GM18867 (cell line): ENCODE measurements at regions not wholly inside any gene's neighbourhood (a gene's known extent, or its start where the extent isn't known, plus 50 kb on each side); places are given as distances from the start of the nearest gene placed in this dataset.
"Not testable (repeated sequence)": the region's sequence is repeated elsewhere in the genome, so short reads cannot be mapped to it uniquely, and the experiment has no call there.

Source experiments
- ATAC-seq: cut with Tn5 transposase; IDR thresholded peaks from one replicate; pipeline ENCODE4 v1.9.1; 2021; ENCODE audit warnings: mild to moderate bottlenecking, moderate library complexity; ENCODE audit not compliant: unreplicated experiment

DNA sequence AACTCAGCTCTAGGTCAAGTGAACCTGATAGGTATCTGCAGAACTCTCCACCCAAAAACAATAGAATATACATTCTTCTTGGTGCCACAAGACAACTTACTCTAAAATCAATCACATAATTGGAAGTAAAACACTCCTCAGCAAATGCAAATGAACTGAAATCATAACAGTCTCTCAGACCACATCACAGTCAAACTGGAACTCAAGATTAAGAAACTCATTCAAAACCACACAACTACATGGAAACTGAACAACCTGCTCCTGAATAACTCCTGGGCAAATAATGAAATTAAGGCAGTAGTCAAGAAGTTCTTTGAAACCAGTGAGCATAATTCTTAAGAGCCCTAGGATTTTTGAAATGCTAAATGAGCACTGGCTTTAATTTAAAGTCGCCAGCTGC is 125.4 kb upstream of the PDE4D start:
- ATAC-seq: not testable (repeated sequence)

DNA sequence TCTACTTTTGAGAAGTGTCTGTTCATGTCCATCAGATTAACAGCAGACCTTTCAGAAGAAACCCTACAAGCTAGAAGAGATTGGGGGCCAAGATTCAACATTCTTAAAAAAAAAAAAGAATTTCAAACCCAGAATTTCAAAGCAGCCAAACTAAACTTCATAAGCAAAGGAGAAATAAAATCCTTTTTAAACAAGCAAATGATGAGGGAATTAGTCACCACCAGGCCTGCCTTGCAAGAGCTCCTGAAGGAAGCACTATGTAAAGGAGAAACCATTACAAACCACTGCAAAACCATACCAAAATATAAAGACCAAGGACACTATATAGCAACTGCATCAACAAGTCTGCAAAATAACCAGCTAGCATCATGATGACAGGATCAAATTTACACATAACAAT is 124.6 kb upstream of the PDE4D start:
- ATAC-seq: no peak

DNA sequence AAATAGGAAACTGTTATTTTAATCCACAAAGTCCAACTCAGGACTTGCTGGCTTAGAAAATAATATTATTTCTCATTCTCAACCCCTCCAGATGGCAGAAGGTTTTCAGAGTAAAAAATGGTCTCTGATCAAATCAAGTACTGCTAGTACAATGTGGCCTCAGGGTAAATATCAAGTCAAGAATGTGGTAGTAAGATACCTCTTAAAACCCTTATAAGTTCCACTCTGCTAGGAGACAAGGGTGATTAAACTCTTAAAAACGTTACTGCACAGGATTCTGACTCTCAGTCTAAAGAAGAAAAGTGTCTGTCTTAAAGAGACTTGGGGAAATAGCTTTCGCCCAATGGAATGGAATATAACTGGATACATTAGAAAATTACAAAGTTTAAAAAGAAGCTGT is 120.8 kb upstream of the PDE4D start:
- no peak for ATAC-seq

DNA sequence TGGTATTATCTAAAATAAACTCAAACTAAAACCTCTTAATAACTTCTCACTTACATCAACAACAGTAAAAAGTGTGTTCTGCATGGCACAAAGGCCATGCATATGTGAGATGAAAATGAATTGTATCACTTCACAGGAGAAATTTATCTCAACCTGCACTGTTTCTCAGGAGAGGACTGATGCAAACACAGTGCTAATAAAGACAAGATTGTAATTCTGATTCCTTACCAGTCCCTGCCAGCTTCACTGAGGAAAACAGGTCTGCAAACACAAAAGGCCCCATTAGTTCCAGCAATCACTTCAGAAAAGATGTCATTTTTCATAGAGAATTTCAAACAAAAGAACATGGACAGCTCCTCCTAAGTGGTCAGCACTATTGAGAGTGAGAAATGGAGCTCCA is 117.3 kb upstream of the PDE4D start:
- ATAC-seq: no peak

DNA sequence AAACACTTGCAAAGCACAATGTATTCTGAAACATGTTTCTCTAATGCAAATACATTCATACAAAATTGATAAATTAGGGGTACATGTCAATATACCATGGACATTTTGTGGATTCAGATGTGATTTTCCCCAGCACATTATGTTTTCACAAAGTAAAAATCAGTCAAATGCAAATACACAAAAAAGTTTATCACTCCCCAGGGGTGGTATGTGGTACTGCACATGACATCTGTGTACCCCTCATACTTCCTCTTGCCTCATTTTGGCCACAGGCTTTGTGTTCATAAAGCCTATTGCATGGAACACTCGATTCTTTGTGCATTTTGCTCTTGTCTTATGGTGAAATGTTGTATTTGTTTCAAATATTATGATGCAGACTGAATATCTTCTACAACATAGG is 116.8 kb upstream of the PDE4D start:
- no peak for ATAC-seq

DNA sequence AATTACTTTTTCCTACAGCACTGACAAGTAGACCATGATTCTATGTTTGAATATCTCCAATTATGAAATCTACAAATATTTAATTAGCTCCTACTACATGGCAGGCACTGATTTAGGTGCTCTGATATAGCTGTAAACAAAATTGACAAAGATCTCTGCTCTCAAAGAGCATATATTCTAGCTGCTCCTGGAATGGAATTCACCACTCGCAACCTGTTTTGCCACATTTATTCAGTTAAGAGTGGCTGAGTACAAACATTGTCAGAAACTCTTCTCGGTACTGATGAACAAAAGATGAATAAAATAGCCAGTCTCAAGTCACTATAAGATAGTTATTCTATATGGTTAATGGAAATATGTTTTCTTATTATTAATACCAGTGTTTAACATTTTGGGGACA is 114.2 kb upstream of the PDE4D start:
- ATAC-seq: no peak

DNA sequence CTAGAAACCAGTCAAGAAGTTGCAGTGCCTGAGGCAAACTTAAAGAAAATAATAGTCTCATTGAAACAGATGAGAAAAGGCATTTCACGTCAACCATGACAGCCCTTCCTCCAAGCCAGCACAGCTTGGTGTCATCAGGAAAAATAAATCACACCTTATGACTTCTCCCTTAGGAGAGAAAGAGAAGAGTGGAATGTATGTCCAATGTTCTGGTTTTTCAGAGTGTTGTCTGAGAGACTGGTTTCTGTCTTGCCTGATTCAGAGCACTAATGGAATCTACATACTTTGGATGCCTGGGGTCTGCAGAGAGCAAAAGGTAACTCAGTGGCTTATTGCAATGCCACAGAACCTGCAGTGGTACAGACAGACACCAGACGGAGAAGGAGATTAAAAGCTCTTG is 105.5 kb upstream of the PDE4D start:
- no peak for ATAC-seq

DNA sequence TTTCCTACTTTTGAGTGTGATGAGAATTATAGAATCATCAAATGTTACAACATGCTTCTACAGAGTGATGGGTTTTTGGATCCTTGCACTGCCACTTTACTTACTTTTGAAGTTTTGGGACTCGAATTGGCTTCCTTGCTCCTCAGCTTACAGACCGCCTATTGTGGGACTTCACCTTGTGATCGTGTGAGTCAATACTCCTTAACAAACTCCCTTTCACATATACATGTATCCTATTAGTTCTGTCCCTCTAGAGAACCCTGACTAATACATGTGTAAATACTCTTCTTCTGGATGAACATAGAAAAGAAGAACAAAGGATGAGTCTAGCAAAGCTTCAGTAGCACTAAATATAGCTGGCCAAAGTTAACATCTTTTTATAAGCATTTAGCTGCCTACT is 98.7 kb upstream of the PDE4D start:
- no peak for ATAC-seq

DNA sequence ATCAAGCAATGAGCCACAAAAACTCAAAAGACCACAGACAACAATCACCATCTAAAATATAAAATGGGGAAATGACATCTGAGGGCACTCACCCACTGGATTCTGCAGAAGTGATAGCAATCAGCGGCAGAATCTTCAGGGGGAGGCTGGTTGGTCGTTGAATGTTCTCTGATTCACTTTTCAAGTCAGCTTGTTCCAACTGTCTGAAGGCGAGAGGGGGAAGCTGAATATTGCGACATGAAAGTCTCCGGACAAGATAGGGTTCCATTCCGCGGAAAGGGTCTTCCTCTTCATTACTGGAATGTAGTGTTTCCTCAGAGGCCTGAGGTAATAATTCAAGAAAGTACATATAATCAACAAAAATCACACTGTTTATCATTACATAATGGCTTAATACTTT is 94.9 kb upstream of the PDE4D start:
- no peak for ATAC-seq

DNA sequence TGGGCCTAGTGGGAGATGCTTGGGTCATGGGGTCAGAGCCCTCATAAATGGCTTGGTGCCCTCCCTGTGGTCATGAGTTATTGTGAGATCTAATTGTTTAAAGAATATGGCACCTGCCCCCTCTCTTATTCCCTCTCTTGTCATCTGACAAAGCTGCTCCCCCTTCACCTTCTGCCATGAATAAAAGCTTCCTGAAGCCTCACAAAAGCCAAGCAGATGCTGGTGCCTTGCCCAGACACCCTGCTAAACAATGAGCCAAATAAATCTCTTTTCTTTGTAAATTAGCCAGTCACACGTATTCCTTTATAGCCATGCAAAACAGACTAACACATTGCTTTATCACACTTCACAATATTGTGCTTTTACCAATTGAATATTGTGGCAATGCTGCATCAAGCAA is 82.8 kb upstream of the PDE4D start:
- ATAC-seq: no peak

DNA sequence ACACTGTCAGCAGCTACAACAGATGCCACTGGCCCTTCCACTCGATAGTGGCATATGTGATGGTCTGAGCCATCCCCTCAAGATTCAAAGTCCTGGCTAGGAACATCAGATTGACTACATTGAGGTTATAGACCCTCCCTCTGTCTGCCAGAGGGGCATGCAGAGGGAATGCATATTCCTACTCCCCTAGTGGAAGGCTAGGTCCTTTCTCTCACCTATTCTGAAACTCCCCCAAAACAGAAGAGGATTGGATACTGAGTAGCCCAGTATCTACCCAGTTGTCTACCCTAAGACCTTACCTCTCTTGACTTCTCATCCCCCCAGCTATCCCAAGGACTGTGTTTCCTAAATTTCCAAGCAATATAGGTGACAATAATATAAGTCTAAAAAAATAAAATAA is 78.5 kb upstream of the PDE4D start:
- ATAC-seq: no peak

DNA sequence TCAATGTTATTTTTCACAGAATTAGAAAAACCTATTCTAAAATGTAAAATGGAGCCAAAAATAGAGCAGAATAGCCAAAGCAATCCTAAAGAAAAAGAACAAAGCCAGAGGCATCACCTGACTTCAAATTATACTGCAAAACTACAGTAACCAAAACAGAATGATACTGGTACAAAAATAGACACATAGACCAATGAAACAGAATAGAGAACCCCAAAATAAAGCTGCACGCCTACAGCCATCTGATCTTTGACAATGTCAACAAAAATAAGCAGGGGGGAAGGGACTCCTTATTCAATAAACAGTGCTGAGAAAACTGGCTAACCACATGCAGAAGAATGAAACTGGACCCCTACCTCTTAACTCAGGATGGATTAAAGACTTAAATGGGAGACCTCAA is 65.8 kb upstream of the PDE4D start:
- no peak for ATAC-seq

DNA sequence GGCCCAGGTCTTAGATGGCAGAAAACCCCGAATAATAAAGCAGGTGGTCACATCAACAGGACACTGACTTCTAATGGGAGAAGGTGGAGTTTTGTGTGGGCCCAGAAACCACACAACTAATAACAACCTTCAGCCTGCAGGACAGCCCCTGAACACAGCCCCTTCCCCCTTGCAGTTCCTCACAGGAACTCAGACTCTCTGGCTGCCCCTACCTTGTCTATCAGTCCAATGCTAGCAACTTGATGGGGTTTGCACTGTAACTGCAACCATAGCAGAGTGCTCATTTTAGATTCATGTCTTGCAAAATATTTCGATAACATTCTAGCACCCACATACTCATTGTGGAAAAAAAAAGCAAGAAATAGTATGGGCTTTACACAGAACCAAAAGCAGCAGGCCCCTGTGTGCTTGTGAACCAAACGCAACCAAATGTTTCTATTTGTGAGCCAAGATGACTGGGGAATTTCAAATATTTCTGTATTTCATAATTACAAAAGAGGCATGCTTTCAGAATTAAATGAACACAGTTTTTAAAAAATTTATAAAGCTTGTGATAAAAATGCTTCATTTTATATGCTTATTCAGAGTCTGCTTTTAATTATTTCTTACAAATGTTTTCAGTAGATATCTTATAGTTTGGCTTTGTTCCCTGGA is 62.7 kb upstream of the PDE4D start:
- no peak for ATAC-seq

DNA sequence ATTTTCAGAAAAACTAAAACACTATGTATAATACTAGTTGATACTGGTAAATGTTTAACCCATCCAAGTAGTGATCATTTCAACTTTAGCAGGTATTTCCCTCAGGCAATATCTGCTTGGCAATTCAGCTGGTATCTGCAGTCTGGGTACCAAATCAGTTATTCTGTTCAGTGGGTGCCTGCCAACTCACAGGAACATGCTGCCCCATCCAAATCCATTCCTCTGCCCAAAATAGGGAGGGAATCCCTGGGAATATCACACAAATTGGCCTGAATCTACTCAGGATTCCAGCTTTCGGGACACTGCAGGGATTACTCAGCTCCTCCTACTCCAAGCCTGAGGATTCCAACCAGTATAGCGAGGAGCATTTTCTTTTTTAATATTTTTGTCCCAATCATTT is 61.7 kb upstream of the PDE4D start:
- ATAC-seq: no peak

DNA sequence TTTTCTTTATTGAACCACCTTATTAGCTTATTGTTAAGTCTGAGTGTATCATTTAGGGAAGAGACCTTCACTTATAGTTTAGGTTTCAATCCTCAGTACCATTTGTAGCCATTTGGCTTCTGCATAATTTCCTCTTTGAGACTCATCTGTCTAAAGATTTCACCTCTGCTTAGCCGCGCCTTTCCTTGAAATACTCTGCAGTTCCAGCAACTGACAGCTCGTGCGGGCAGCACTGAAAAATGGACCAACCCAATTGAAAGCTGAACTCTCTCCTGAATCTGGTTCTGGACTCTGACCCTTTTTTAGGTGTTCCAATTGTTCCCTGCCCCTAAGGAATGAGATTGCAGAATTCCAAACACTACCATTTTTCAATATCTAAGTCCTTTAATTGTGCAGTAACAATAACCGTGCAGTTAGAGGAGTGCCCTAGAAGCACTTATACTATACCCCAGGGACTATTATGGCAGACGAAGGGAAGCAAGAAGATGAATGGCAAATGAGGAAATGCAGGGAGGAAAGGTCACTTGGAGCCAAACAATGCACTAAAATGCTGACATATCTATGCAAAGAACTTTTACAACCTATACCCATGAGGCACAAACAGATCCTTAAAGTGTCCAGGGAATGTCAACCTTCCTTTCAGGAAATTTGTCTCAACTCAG is 50.1 kb upstream of the PDE4D start:
- no peak for ATAC-seq
